Nephron (organoid): ENCODE measurements at regions not wholly inside any gene's neighbourhood (a gene's known extent, or its start where the extent isn't known, plus 50 kb on each side); places are given as distances from the start of the nearest gene placed in this dataset.

Source experiments
- H3K27ac Mint-ChIP-seq, 3 experiments: 2 replicates each; pipeline ENCODE4 v1.8.0; 2020; ENCODE audit warnings: mixed read lengths in 3 of 3, mild to moderate bottlenecking in 2 of 3, moderate library complexity in 1 of 3
- H3K27me3 Mint-ChIP-seq: 2 replicates; pipeline ENCODE4 v1.8.0; 2021; ENCODE audit warnings: low read depth, mild to moderate bottlenecking, moderate library complexity, mixed read lengths
- H3K36me3 Mint-ChIP-seq: 2 replicates; pipeline ENCODE4 v1.8.0; 2020; ENCODE audit warnings: low read depth, mixed read lengths
- H3K4me1 Mint-ChIP-seq: 2 replicates; pipeline ENCODE4 v1.8.0; 2020; ENCODE audit warnings: mixed read lengths
- H3K4me3 Mint-ChIP-seq, 3 experiments: 2 replicates each; pipeline ENCODE4 v1.8.0; 2020; ENCODE audit warnings: mild to moderate bottlenecking in 3 of 3, mixed read lengths in 3 of 3, moderate library complexity in 2 of 3
- H3K9me3 Mint-ChIP-seq: 2 replicates; pipeline ENCODE4 v1.8.0; 2020; ENCODE audit warnings: mixed read lengths
- TF ChIP-seq, protein P1 (sequence below), 3 experiments: fragments of 200-600 bp; sonication (generic); IDR thresholded peaks; one replicate each; pipeline ENCODE4 v1.5.0; 2021; ENCODE audit warnings: antibody characterized with exemption in 3 of 3; ENCODE audit not compliant: unreplicated experiment in 3 of 3

DNA sequence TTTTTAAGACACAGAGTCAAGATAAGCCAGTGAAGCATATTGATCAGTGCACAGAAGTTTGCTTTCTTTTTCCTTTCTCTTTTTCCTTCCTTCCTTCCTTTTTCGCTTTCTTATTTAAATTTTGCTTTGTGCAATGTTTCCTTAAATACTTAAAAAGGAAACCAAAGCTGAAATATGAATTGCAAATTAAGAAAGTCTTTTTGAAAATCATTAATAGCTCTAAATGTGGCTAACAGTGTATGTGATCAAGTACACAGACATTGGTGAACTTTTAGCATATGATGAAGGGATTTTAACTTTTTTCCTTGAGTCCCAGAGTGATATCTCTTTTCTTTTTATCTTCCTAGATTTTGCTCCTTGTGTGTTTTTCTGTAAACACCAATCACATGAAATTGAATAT lies 1356.9 kb upstream of the PRR20A start:
- Mint-ChIP-seq H3K4me3 (no peak overlapping the region), H3K9me3 (no peaks in the 10 kb centered on the region), H3K36me3 (no peaks in the 10 kb centered on the region), H3K4me1 (no peaks in the 10 kb centered on the region), H3K27me3 (no peaks in the 10 kb centered on the region), H3K27ac (no peak overlapping the region)
- TF ChIP-seq, protein P1, sequence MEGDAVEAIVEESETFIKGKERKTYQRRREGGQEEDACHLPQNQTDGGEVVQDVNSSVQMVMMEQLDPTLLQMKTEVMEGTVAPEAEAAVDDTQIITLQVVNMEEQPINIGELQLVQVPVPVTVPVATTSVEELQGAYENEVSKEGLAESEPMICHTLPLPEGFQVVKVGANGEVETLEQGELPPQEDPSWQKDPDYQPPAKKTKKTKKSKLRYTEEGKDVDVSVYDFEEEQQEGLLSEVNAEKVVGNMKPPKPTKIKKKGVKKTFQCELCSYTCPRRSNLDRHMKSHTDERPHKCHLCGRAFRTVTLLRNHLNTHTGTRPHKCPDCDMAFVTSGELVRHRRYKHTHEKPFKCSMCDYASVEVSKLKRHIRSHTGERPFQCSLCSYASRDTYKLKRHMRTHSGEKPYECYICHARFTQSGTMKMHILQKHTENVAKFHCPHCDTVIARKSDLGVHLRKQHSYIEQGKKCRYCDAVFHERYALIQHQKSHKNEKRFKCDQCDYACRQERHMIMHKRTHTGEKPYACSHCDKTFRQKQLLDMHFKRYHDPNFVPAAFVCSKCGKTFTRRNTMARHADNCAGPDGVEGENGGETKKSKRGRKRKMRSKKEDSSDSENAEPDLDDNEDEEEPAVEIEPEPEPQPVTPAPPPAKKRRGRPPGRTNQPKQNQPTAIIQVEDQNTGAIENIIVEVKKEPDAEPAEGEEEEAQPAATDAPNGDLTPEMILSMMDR (IDR thresholded peaks at IDR 0.05; ENCODE audit: unreplicated experiment in 3 of 3) = no peak

DNA sequence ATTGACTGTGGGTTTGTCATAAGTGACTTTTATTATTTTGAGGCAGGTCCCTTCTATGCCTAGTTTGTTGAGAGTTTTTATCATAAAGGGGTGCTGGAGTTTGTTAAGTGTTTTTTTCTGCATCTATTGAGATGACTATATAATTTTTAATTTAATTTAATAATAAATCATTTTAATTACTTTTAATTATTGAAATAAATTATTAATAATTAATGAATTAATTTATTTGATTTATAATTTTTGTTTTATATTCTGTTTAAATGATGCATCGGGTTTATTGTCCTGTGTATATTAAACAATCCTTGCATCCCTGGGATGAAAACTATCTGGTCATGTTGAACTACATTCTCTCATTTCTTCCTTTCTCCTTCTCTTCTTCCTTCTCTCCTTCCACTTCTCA lies 1352.2 kb upstream of the PRR20A start:
- no peaks in the 10 kb centered on the region for H3K9me3 Mint-ChIP-seq
- H3K36me3 Mint-ChIP-seq = no peaks in the 10 kb centered on the region
- TF ChIP-seq, protein P1 (IDR thresholded peaks at IDR 0.05; ENCODE audit: unreplicated experiment in 3 of 3) = no peak
- H3K4me1 Mint-ChIP-seq = no peaks in the 10 kb centered on the region
- no peak overlapping the region for H3K4me3 Mint-ChIP-seq
- H3K27ac Mint-ChIP-seq = no peak overlapping the region
- H3K27me3 Mint-ChIP-seq = no peaks in the 10 kb centered on the region

DNA sequence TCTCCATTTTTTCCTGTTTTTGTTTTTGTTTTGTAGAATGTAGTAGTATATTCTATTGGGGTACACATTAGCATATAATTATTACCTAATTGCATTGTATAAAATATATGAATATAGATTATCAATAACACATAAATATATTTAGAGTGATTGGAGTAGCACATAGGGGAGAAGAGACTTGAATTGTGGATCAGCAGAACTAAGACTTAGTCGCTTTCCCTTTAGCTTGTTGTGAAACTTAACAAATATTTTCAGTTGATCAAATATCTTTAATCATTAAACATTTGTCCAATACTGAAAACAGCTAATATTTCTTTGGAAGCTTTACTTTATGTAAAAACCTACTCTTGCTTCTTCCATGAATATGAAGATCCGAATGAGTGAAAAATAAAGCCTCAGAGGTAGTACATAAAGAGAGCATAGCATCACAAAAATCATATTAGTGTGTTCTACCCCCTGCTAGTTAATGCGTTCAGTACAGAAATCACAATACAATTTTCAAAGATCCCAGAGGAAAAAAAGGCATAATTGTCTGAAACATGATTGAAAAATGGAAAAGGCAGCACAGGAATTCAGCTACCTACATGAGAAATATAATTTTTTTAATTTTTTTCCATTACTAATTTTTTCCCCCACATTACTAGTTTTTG lies 1348.0 kb upstream of the PRR20A start:
- Mint-ChIP-seq H3K27ac (no peak overlapping the region), H3K4me3 (no peak overlapping the region), H3K36me3 (no peaks in the 10 kb centered on the region), H3K27me3 (no peaks in the 10 kb centered on the region), H3K9me3 (no peaks in the 10 kb centered on the region), H3K4me1 (no peaks in the 10 kb centered on the region)
- TF ChIP-seq, protein P1 (IDR thresholded peaks at IDR 0.05; ENCODE audit: unreplicated experiment in 3 of 3) = no peak

DNA sequence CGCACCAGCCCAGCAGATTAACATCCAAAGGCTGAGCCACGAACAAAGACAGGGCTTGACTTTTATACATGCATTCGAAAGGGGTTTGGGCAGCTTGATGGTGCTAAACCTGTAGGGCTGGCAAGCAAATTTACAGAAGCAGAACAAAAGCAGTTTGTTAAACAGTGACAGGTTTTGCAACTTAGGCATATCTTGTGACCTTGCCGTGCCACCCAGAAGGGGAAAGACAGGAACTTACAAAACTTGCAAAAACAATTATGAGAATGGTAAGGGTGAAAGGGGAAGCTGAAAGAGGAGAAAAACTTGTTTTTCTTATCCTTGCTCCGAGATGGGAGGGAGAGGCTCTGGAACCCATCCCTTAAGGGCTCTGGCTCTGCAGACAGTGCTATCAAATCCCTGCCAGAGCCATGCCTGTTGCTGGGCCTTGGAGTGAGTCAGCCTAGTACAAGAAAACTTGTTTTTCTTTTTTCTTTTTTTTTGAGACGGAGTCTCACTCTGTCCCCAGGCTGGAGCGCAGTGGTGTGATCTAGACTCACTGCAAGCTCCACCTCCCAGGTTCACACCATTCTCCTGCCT lies 1325.2 kb upstream of the PRR20A start:
- TF ChIP-seq, protein P1 (IDR thresholded peaks at IDR 0.05; ENCODE audit: unreplicated experiment in 3 of 3) = no peak
- Mint-ChIP-seq H3K27ac (no peak overlapping the region), H3K9me3 (no peaks in the 10 kb centered on the region), H3K4me3 (no peak overlapping the region), H3K27me3 (no peaks in the 10 kb centered on the region), H3K36me3 (no peaks in the 10 kb centered on the region), H3K4me1 (no peaks in the 10 kb centered on the region)

DNA sequence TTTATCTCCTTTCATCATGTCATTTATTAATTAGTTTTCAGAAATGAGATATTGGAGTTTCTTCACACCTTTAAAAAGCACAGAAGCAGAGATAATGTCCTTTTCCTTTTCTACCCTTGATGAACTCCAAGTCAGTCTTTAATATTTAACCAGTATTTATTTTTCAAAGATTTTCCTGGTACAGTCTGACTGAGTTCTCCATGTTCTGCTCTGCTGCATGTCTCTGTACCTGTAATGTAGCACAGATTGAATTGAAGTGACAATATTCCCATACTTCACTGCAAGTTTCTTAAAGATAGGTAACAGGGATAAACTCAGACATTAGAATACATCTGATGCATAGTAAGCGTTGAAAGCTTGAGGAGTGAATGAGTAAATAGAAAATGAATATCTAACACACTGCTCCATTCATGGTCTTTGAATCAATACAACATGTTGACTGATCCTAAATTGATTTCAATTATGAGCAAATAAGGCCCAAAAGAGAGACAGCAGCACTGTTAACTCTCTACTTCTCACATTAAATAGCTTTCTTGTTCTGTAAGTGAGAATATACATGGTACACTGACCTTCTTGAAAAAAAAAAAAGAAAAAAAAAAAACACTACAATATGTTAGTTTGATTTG lies 1323.6 kb upstream of the PRR20A start:
- no peaks in the 10 kb centered on the region for H3K27me3 Mint-ChIP-seq
- H3K9me3 Mint-ChIP-seq = no peaks in the 10 kb centered on the region
- H3K4me3 Mint-ChIP-seq = no peak overlapping the region
- H3K27ac Mint-ChIP-seq = no peak overlapping the region
- no peaks in the 10 kb centered on the region for H3K36me3 Mint-ChIP-seq
- TF ChIP-seq, protein P1 (IDR thresholded peaks at IDR 0.05; ENCODE audit: unreplicated experiment in 3 of 3) = no peak
- H3K4me1 Mint-ChIP-seq = no peaks in the 10 kb centered on the region

DNA sequence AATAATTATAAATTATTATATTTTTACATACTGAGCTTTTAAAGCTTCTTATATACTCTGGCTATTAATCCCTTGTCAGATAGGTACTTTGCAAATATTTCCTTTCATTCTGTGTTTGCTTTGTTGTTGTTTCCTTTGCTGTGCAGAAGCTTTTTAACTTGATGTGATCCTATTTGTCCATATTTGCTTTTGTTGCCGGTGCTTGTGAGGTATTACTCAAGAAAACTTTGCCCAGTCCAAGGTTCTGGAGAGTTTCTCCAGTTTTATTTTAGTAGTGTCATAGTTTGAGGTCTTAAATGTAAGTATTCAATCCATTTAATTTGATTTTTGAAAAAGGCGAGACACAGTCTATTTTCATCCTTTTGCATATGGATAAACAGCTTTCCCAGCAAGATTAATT lies 1319.9 kb upstream of the PRR20A start:
- Mint-ChIP-seq H3K4me1 (no peaks in the 10 kb centered on the region), H3K27me3 (no peaks in the 10 kb centered on the region), H3K9me3 (no peaks in the 10 kb centered on the region), H3K4me3 (no peak overlapping the region), H3K36me3 (no peaks in the 10 kb centered on the region), H3K27ac (no peak overlapping the region)
- TF ChIP-seq, protein P1 (IDR thresholded peaks at IDR 0.05; ENCODE audit: unreplicated experiment in 3 of 3) = no peak
